22Rv1 (cell line): ENCODE measurements at regions not wholly inside any gene's neighbourhood (a gene's known extent, or its start where the extent isn't known, plus 50 kb on each side); places are given as distances from the start of the nearest gene placed in this dataset.

Source experiments
- ZFX ChIP-seq: fragments of 450-650 bp; IDR thresholded peaks from 2 replicates; pipeline ENCODE4 v1.6.1; 2017; ENCODE audit warnings: antibody characterized with exemption, borderline replicate concordance
- TF ChIP-seq, protein P1 (sequence below): fragments of 450-650 bp; IDR thresholded peaks from 2 replicates; pipeline ENCODE4 v1.5.1; 2017; ENCODE audit warnings: mild to moderate bottlenecking

DNA sequence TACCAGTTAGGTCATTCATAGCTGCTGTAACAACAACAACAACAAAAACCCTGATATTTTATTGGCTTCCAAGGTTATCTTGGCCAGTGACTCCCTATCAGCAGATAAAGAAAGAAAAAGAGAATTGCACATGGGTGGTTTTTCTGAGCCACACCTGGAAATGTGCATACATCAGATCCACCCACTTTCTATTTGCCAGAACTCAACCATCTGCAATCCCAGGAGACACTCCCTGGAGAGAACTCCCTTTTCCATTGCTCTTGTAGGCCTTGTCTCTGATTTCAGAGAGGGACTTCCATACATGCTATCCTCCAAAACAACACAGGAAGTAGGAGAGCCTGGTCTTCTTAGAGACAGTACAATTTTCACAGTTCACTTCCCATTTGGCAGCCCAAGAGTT lies 74.9 kb upstream of the ZC3H11B start:
- TF ChIP-seq, protein P1, sequence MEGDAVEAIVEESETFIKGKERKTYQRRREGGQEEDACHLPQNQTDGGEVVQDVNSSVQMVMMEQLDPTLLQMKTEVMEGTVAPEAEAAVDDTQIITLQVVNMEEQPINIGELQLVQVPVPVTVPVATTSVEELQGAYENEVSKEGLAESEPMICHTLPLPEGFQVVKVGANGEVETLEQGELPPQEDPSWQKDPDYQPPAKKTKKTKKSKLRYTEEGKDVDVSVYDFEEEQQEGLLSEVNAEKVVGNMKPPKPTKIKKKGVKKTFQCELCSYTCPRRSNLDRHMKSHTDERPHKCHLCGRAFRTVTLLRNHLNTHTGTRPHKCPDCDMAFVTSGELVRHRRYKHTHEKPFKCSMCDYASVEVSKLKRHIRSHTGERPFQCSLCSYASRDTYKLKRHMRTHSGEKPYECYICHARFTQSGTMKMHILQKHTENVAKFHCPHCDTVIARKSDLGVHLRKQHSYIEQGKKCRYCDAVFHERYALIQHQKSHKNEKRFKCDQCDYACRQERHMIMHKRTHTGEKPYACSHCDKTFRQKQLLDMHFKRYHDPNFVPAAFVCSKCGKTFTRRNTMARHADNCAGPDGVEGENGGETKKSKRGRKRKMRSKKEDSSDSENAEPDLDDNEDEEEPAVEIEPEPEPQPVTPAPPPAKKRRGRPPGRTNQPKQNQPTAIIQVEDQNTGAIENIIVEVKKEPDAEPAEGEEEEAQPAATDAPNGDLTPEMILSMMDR = no peak
- no peak for TF ChIP-seq ZFX
